ENCODE measurements at regions not wholly inside any gene's neighbourhood (a gene's known extent, or its start where the extent isn't known, plus 50 kb on each side); places are given as distances from the start of the nearest gene placed in this dataset.

- no peak for DNase-seq (ENCODE audit: low read depth)
- H3K4me3 ChIP-seq (ENCODE audit: low read depth, low read length) = no peak overlapping the region
- TF ChIP-seq CTCF (IDR thresholded peaks at IDR 0.05; ENCODE audit: insufficient read depth, low read length) = no peak
Observed at GRCh38 chr12:72094490-72094889, 155.8 kb downstream of the TPH2 start.

GRCh38 chr12:72095025-72095424, 156.4 kb downstream of the TPH2 start:
- TF ChIP-seq CTCF (IDR thresholded peaks at IDR 0.05; ENCODE audit: insufficient read depth, low read length) = no peak
- no peak for DNase-seq (ENCODE audit: low read depth)
- H3K4me3 ChIP-seq (ENCODE audit: low read depth, low read length) = no peak overlapping the region

GRCh38 chr12:72098622-72099021, 160.0 kb downstream of the TPH2 start:
- no peak for TF ChIP-seq CTCF (IDR thresholded peaks at IDR 0.05; ENCODE audit: insufficient read depth, low read length)
- no peak overlapping the region for H3K4me3 ChIP-seq (ENCODE audit: low read depth, low read length)
- no peak for DNase-seq (ENCODE audit: low read depth)

- no peak for DNase-seq (ENCODE audit: low read depth)
- no peak for TF ChIP-seq CTCF (IDR thresholded peaks at IDR 0.05; ENCODE audit: insufficient read depth, low read length)
Observed at GRCh38 chr12:72100854-72101253, 162.2 kb downstream of the TPH2 start.

GRCh38 chr12:72102150-72102549, 163.5 kb downstream of the TPH2 start:
- no peak overlapping the region for H3K4me3 ChIP-seq (ENCODE audit: low read depth, low read length)

More at GRCh38 chr12:72100854-72101253, 162.2 kb downstream of the TPH2 start:
- no peak overlapping the region for H3K4me3 ChIP-seq (ENCODE audit: low read depth, low read length)

GRCh38 chr12:72105849-72106248, 166.3 kb upstream of the TRHDE start:
- no peak overlapping the region for H3K4me3 ChIP-seq (ENCODE audit: low read depth, low read length)
- DNase-seq (ENCODE audit: low read depth) = no peak
- TF ChIP-seq CTCF (IDR thresholded peaks at IDR 0.05; ENCODE audit: insufficient read depth, low read length) = no peak

More at GRCh38 chr12:72102150-72102549, 163.5 kb downstream of the TPH2 start:
- TF ChIP-seq CTCF (IDR thresholded peaks at IDR 0.05; ENCODE audit: insufficient read depth, low read length) = no peak
- DNase-seq (ENCODE audit: low read depth) = no peak

GRCh38 chr12:72110937-72111650, 161.1 kb upstream of the TRHDE start:
- no peak for DNase-seq (ENCODE audit: low read depth)
- no peak for TF ChIP-seq CTCF (IDR thresholded peaks at IDR 0.05; ENCODE audit: insufficient read depth, low read length)
- no peak overlapping the region for H3K4me3 ChIP-seq (ENCODE audit: low read depth, low read length)
